Mammary epithelial cell (primary cell): ENCODE measurements at regions not wholly inside any gene's neighbourhood (a gene's known extent, or its start where the extent isn't known, plus 50 kb on each side); places are given as distances from the start of the nearest gene placed in this dataset.

Source experiments
- CTCF ChIP-seq, 2 donors: IDR thresholded peaks in 1 of 2; conservative IDR thresholded peaks in 1 of 2; 2 replicates each; pipeline ENCODE4 v1.5.1; 2011 to 2012; ENCODE audit warnings: inconsistent platforms in 2 of 2, low read length in 2 of 2, mild to moderate bottlenecking in 2 of 2, control low read depth in 1 of 2, low read depth in 1 of 2; ENCODE audit not compliant: insufficient read depth in 1 of 2; ENCODE audit errors: extremely low read depth in 1 of 2
- EZH2 ChIP-seq: IDR thresholded peaks from 2 replicates; pipeline ENCODE4 v1.6.1; 2012; ENCODE audit warnings: low read length, inconsistent platforms, borderline replicate concordance

GRCh38 chr9:7382304-7382703 lies 417.3 kb downstream of the DMAC1 start:
- TF ChIP-seq CTCF (conservative IDR thresholded peaks at IDR 0.05 in 1 of 2, IDR thresholded peaks at IDR 0.05 in 1 of 2; ENCODE audit: extremely low read depth in 1 of 2, insufficient read depth in 1 of 2, low read depth in 1 of 2, low read length in 2 of 2) = no peak
- no peak for TF ChIP-seq EZH2
